ENCODE measurements at regions not wholly inside any gene's neighbourhood (a gene's known extent, or its start where the extent isn't known, plus 50 kb on each side); places are given as distances from the start of the nearest gene placed in this dataset.

DNA sequence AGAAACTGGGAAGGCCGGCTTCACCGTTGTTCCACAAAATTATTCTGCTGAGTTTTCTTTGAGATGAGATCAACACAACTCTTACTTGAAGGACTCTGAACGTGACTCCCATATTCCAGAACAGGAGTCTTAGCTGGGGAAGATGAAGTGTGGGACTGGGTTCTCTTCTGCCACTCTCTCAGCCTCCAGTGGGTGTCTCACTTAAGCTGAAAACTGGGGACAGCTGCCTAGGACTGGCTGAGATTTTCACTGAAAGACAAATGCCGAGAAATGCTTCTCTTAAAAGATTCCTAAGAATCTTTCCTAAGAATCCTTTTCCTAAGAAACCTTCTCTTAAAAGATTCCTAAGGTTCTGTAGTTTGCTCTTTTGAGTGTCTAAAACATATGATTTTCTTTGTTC, 156.6 kb upstream of the LHCGR start:
- peak; percentile 5 for DNase-seq (ENCODE audit: low read depth)

DNA sequence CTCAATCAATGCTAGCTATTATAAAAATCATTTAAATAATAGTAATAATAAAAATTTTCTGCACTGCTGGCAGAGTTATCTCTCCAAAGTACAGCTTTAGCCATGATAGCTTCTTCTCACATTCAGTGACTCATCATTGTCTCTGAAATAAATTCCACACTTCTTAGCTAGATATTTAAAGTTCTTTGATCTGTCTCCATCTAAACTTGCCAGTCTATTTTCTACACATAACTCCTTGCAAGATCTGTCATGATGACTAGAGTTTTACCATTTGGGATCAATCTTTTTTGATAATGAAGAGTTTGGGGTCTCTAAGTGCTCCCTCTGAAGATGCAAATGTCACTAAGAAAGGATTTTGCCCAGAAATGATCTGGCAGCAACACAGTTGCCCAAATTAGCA, 155.4 kb upstream of the LHCGR start:
- DNase-seq (ENCODE audit: low read depth), result peak; percentile 6

DNA sequence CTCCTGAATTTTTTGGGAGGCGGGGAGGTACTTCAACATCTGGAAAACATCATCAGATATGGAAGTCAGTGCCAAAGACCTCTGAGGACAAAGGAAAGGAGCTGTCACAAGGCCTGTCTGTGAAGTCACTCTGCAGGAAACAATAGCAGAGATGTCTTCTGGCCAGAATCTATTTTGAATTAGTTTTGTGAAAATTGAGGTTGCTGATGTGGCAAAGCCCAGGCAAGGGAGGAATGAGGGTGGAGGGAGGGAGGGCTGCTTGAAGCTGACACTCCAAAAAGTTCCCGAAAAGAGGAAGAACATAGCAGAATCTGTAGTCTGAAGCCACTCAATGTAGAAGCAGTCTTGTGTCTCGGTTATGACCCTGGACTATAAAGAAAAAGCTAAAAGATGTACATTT, 151.1 kb upstream of the LHCGR start:
- DNase-seq (ENCODE audit: low read depth), result no peak

DNA sequence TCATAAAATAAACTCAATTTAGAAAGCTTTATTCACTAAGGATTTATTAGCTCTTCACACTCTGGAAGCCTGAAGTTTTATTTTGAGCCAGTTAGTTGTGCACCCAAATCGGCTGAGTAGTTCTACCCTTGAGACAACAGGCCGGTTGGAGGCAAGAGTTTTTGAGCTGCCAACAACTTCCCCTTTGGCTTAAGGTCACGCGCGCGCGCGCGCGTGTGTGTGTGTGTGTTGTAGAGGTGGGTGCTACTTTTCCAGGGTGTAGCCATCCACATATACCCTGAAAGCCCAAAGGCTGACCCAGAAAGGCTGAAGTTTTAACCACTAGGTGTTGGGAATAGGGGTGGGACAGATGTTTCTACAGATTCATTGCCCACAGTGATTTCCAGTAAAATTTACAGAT, 150.2 kb upstream of the LHCGR start:
- DNase-seq (ENCODE audit: low read depth), result no peak

DNA sequence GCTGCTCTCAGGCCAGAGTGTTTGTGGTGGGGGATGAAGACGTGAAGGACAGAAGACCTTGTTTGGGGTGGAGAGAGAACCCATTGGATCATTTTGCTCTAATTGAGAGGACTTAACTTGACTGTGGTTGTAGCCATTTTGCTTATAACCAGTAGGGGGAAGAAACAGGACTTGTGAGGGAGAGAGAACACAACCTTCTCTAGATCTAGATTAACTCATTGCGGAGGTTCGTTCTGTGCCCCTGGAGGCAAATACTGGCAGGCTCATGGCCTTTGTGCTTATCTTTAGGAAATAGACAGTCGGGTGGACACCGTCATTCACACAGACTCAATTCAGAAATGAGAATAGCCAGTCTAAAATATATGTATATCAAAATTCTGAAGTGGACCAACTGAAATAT, 147.0 kb upstream of the LHCGR start:
- no peak for DNase-seq (ENCODE audit: low read depth)

DNA sequence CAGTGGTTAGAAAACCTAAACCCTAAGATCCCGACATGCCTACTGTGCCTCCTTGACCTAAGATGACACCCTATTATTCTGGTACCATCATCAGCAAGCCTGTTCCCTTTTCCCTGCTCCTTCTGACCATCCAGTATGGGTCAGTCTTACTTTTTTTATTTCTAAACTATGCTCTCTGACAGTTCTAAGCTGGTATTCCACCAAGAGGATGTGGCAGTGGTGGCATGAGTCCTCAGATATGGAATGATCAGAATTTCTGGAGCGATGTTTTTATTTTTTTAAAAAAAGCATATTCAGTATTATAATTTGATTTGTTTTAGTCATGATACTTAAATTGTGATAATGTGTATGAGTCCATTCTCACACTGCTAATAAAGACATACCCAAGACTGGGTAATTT, 145.9 kb upstream of the LHCGR start:
- no peak for DNase-seq (ENCODE audit: low read depth)

DNA sequence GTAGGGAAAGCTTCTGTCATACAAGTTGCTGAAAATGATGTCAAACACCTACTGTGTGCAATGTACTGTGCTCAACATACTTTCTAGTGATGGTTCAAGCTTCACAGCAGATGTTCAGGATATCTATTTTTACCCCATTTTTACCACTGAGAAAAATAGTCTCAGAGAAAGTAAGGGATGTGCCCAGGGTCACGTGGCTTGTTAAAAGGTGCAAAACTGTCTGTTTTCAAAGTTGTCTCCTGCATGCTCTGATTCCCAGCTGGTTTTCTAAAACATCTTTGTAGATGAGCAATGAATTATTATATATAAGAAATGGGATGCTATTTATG, 145.5 kb upstream of the LHCGR start:
- no peak for DNase-seq (ENCODE audit: low read depth)

DNA sequence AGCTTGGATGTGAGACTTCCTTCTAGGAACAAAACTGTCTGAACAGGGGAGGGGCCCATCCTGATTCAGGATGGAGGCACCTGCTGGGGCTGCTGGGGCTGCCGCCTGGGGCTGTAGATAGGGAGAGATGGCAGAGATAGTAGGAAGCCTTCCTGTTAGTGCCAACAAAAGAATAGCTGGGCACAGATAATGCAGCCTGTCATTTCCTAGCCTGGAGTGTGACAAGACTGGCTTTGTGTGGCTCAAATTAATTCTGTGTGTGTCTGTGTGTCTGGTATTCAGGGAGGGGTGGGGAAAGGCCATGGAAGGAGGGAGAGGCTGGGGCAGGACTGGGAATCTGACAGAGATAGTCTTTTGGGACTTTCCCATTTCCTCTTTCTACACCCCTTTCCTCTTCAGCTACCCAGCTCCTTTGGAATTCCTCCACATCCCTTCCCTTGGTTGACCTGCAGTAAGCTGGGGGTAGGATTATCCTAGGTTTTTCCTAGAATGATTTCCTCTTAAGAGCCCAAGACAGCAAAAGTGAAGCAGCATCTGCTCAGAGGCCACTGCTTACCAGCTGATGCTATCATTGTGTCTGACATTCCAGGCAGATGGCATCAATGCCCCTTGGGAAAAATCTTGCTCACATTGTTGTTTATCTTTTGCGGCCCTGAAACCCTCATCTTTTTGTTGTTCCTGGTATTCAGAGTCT, 144.9 kb upstream of the LHCGR start:
- no peak for DNase-seq (ENCODE audit: low read depth)

DNA sequence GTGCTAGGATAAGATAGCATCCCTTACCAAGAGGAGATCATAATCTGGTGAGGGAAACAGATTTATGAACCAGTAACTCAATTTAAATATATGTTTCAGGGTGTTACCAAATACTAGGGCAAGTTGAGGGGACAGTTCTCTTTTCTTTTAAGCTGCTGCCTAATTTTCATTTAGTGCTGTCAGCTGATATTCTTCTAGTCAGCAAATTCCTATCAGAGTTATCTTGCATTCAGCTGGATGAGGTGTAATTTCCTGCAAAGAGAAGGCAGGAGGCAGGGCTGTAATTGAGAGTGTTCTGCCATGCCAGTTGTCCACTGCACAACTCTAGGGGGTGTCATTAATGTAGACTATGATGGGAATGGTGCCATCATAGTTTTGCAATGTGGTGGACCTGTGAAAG, 141.3 kb upstream of the LHCGR start:
- DNase-seq (ENCODE audit: low read depth), result no peak

DNA sequence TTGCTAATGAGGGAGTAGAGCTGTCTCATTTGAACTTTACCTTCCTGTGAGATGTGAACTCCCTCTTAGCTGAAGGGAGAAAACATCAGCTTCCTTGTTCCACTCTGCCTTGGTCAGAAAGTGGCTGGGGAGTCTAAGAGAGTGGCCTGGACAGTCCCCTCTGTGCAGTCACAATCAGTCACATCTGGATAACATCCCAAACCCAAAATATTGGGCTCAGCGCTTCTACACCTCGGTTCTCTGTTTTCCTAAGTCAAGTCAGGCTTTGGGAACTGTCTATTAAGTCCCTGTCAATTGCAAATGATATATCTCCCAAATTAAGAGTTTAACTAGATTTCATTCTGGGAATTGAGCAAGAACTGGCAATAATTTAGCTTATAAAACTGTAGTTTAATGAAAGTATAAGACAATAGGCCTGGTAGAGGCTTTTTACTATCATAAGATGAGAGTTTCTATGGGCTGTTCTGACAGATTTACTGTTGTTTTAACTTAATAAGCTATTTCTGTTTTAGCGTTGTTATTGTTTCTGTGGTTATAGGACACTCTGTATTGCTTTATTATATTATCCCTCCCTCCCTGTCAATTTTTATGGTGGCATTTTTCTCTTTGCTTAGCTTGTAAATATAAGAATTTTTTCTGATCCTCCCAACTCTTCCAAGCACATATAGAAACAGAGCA, 135.1 kb upstream of the LHCGR start:
- DNase-seq (ENCODE audit: low read depth), result no peak

DNA sequence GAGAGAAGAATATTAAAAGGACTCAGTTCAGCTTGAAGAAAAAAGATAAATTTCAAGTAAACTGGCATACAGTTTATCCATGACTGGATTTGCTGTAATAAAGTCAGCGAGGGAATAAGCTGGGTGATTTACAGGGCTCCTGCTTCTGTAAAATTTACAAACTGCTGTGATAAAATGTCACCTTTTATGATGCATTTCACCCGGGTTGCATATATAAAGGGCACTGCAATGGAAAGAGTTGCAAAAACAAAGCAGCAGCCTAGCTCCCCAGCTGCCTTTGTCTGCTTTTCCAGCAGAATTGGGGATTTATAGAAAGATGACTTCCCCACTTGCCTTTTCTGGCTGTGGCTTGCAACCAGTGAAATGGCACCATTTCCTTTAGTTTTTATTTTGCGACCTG, 132.5 kb upstream of the LHCGR start:
- DNase-seq (ENCODE audit: low read depth), result no peak

DNA sequence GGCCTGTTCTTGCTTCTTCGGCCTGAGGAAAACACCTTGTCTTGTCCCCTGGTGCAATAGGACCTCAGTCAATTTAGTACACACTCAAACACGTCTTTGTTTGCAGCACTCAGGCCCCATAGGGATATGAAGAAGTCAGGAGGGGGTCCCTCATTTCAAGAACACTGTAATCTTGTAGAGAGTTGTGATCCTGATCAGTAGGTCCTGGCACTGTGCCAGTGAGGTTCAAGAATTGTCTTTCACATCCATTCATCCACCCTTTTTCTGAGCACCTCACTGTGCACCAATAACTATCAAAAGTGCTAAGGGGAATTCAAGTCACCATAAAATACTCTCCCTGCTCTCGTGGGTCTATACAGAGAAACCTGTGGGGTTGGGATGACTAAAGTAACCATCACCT, 131.4 kb upstream of the LHCGR start:
- DNase-seq (ENCODE audit: low read depth), result no peak

DNA sequence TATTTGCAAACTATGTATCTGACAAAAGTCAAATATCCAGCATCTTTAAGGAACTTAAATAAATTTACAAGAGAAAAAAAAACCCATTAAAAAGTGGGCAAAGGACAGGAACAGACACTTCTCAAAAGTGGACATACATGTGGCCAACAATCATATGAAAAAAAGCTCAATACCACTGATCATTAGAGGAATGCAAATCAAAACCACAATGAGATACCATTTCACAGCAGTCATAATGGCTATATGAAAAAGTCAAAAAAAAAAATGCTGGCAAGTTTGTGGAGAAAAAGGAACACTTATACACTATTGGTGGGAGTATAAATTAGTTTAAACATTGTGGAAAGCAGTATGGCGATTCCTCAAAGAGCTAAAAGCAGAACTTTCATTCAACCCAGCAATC, 130.3 kb upstream of the LHCGR start:
- no peak for DNase-seq (ENCODE audit: low read depth)

DNA sequence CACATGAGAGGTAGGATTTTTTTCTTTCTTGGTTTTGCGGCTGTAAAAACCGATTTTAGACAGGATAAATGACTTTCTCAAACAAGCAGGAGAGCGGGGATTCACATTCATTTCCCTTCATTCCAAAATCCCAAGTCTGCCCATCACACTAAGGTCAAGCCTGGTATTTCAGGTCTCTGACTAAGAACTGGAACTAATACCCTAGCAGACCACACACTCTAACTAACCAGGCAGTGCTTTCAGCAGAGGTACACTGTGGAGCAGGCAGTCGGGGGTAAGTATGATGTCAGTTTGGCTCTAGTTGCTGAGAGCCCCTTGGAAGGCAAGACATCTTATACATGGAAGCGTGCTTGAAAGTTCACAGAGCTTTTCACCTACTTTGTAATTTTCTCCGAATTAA, 128.1 kb upstream of the LHCGR start:
- peak; percentile 23 for DNase-seq (ENCODE audit: low read depth)

DNA sequence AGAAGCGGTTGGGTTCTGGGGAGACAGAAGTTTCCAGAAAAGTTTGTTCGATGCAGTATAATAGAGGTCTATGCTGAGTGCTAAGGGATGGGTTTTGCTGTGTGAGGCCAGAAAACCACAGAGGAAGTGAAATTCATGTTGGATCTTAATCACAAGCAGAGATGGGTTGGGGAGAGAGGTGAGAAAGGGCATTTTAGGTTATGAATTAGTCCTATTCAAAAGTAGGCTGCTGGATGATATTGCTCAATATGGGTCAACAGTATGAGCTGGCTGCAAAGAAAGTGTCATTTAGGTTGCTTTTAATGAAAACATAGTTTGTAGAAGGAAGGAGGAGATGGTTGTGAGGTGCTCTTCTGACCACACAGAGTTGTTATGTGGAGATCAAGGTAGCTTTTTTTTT, 118.8 kb upstream of the LHCGR start:
- peak; percentile 15 for DNase-seq (ENCODE audit: low read depth)

DNA sequence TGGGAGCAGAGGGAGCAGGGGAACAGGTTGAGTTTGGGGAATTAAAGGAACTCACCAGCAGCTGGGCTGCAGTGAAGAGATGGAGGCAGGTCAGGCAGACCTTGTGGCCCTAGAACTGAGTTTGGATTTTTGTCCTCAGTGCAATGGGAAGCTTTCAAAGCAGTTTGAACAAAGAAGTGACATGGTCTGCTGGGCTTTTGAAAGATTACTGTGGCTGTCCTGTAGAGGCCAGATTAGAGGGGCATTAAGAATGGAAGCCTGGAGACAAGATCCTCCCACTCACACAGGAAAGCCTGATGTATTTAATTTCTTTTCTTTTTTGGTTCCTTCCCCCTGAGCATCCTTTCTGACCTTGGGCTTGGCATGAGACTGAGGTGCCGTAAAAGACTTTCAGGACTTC, 118.1 kb upstream of the LHCGR start:
- no peak for DNase-seq (ENCODE audit: low read depth)

DNA sequence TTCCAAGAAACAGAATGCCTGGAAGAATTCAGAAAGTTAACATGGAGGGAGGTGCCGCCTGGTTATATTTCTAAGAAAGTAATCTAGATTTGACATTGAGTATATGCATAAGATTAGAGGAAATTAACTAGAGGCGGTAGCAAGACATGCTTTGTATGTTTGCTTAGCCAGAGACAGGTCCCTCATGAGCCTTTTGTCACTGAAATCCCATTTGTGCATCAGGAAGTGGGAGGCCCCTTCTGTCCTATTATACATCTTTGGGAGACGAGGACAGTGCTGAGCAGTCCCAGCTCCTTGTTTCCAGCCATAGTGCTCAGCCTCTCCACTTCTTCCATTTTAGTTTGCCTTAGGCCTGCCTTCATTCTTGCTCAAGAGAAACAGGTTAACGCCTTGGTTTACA, 115.4 kb upstream of the LHCGR start:
- no peak for DNase-seq (ENCODE audit: low read depth)

DNA sequence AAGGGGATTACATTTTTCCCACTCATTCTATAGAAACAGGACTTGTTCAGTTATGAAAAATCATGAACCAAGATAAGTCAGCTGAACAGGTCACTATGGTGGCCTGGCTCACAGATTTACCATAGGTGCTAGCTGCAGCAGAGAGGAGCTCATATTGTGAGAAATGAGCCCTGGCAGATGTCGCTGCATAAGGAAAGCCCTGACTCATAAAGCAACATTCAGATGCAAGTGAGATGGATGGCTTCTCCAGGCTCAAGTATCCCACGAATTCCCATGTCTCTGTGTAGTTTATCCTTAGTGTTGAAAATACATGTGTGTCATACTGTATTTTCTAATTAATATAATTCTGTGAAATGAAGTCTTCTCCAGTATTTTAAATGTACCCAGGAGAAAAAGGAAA, 115.0 kb upstream of the LHCGR start:
- peak; percentile 55 for DNase-seq (ENCODE audit: low read depth)

DNA sequence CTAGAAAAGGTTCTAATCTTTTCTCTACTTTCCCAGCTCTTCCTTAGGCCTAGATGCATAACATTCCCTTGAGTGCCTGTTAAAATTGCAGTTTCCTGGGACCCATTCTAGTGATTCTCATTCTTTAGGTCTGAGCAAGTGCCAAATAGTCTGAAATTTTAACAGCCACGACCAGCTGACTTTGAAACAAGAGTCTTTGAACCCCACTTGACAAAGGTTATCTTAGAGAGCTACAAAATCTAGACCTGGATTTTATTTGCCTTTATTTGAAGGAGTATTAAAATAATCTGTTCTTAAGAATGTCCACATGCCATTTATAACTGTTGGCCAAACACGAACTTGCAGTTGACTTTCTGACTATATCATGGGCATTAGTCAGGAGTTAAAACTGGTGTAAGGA, 110.2 kb upstream of the LHCGR start:
- DNase-seq (ENCODE audit: low read depth), result no peak

DNA sequence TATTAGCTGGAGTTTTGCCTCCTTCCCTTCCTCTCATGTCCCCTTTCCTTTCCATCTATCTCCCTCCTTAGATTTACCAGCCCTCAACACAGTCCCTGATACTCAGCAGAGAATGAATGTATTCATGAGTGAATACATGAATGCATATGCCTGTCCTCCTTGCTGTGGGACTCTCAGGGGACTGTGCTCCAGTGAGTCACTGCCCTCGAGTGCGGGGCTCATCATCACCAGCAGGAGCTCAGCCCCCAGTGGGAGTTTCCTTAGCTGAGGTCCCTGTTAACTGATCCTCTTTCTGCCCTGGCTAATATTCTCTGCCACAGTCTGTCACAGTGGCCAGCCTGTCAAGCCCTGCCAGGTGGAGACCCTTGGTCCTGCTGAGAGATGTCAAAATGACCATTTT, 104.9 kb upstream of the LHCGR start:
- DNase-seq (ENCODE audit: low read depth), result no peak

DNA sequence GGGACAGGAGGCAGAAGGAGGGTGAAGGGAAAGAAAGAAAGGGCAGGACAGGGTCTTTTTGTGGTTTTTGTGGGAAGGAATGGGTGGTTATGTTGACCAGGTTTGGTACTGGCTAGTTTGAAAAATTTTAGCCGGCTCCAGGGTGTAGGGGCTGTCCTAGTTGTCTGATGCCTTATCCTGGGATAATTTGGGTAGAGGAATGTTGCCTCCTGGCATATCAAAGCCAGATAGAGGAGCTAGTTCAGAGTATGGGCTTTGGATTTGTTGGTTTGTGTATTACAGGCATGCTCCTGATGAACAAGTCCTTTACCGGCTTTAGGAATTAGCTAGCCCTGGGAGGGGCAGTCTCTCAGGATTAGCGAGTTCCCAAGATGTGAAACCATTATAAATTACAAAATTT, 101.1 kb upstream of the LHCGR start:
- no peak for DNase-seq (ENCODE audit: low read depth)

DNA sequence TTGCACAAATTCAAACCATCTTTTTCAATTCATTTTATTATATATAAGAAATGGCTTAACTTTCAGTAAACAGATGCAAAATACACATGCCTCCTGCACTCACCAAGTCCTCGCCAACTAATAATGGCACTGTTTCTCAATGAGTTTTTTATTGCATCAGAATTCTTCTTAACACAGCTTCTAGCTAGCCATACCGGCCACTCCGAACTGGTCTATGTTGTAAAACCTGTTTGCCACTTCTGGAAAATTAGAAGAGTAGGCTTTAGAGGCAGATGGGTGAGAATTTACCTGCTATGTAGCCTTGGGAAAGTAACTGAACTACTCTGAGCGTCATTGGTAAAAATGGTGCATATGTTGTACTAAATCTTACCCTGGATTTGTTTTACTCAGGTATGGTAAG, 100.6 kb upstream of the LHCGR start:
- no peak for DNase-seq (ENCODE audit: low read depth)

DNA sequence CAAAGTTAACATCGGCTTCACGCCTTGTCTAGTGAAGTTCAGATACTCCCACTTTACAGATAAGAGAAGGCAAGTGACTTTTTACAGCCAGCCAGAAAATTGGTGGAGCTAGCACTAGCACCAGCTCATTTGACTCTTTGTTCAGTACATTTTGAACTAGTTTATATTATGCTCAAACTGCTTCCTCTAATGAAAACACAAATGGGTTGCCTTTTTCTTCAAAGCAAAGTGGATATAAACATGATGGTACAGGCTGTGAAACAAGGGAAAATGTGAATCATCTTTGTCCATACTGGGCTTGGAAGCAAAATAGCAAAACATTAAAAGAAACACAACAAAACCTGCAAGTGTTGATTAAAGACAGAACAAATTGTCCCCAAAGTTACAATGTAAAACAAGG, 99.6 kb upstream of the LHCGR start:
- DNase-seq (ENCODE audit: low read depth), result peak; percentile 40

DNA sequence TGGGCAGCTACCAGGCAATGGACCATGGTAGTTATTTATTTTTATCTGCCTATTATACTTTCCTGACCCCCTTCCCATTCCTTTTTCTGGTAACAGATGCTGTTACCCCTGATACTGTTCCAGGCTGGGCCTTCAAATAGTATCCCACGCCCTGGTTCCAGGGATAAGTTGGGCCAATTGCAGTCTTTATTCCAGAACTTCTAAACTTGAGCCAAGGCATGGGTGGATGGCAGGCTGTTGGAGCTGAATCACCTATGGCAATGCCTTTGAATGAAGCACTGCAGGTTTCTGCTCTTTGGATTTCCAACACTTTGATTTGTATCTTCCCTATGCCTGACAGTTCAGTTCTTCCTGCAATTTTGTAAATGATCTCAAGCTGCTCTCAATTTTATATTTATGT, 99.2 kb upstream of the LHCGR start:
- no peak for DNase-seq (ENCODE audit: low read depth)
